ENCODE measurements at regions not wholly inside any gene's neighbourhood (a gene's known extent, or its start where the extent isn't known, plus 50 kb on each side); places are given as distances from the start of the nearest gene placed in this dataset.

DNA sequence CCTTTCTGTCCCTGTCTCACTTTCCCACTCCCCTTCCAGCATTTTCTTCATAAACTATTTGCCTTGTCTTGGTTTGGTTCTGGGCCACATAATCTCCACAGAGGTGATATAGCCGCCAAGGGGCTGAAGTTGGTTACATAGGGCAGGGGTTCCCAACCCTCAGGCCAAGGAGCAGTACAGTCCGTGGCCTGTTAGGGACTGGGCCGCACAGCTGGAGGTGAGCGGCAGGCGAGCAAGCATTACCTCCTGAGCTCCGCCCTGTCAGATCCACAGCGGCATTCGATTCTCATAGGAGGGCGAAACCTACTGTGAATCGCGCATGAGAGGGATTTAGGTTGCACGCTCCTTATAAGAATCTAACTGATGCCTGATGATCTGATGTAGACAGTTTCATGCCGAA is 80.6 kb upstream of the HIF1A start:
- TF ChIP-seq, protein P1, sequence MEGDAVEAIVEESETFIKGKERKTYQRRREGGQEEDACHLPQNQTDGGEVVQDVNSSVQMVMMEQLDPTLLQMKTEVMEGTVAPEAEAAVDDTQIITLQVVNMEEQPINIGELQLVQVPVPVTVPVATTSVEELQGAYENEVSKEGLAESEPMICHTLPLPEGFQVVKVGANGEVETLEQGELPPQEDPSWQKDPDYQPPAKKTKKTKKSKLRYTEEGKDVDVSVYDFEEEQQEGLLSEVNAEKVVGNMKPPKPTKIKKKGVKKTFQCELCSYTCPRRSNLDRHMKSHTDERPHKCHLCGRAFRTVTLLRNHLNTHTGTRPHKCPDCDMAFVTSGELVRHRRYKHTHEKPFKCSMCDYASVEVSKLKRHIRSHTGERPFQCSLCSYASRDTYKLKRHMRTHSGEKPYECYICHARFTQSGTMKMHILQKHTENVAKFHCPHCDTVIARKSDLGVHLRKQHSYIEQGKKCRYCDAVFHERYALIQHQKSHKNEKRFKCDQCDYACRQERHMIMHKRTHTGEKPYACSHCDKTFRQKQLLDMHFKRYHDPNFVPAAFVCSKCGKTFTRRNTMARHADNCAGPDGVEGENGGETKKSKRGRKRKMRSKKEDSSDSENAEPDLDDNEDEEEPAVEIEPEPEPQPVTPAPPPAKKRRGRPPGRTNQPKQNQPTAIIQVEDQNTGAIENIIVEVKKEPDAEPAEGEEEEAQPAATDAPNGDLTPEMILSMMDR (IDR thresholded peaks at IDR 0.05; ENCODE audit: low read depth, low read length) = no peak
- TF ChIP-seq EZH2phosphoT487 (IDR thresholded peaks at IDR 0.05; ENCODE audit: low read depth) = no peak
